CD14-positive monocyte (primary cell): ENCODE measurements at regions not wholly inside any gene's neighbourhood (a gene's known extent, or its start where the extent isn't known, plus 50 kb on each side); places are given as distances from the start of the nearest gene placed in this dataset.

Experiments
- DNase-seq, 3 donors: peaks; one replicate each; pipeline ENCODE4 v3.0.0-alpha.2; 2011 to 2022
- H2AFZ ChIP-seq: 2 replicates; pipeline ENCODE4 v1.6.0; 2012; ENCODE audit warnings: mild to moderate bottlenecking, low read depth, low read length, inconsistent platforms; ENCODE audit not compliant: insufficient read depth, poor library complexity, severe bottlenecking
- H3K27ac ChIP-seq, 2 donors: 1 replicate in 1 of 2; 2 replicates in 1 of 2; pipeline ENCODE4 v1.5.1; 2012 to 2013; ENCODE audit warnings: low read length in 2 of 2, control low read depth in 1 of 2, inconsistent platforms in 1 of 2, low read depth in 1 of 2, mild to moderate bottlenecking in 1 of 2
- H3K27me3 ChIP-seq, 2 donors: one replicate each; pipeline versions ENCODE4 v1.6.0 to v1.6.1; 2011 to 2013; ENCODE audit warnings: low read length in 2 of 2; ENCODE audit not compliant: control insufficient read depth in 2 of 2, insufficient read depth in 2 of 2
- H3K36me3 ChIP-seq, 2 donors: replicated peaks in 1 of 2; 1 replicate in 1 of 2; 2 replicates in 1 of 2; pipeline versions ENCODE4 v1.5.1 to v1.6.1; 2012 to 2013; ENCODE audit warnings: low read length in 2 of 2, control low read depth in 1 of 2, inconsistent platforms in 1 of 2, mild to moderate bottlenecking in 1 of 2; ENCODE audit not compliant: insufficient read depth in 2 of 2, control insufficient read depth in 1 of 2
- H3K4me1 ChIP-seq, 2 donors: 1 replicate in 1 of 2; 2 replicates in 1 of 2; pipeline versions ENCODE4 v1.5.1 to v1.6.1; 2012 to 2013; ENCODE audit warnings: low read length in 2 of 2, control low read depth in 1 of 2, inconsistent platforms in 1 of 2, mild to moderate bottlenecking in 1 of 2, moderate library complexity in 1 of 2; ENCODE audit not compliant: insufficient read depth in 2 of 2, control insufficient read depth in 1 of 2
- H3K4me2 ChIP-seq: replicated peaks from 2 replicates; pipeline ENCODE3; 2012; ENCODE audit warnings: low read length, moderate library complexity, mild to moderate bottlenecking; ENCODE audit not compliant: poor library complexity, severe bottlenecking; ENCODE audit errors: extremely low read depth
- H3K4me3 ChIP-seq, 3 experiments: fragments of 200-600 bp in 1 of 3; sonication (generic) in 1 of 3; replicated peaks in 1 of 3; 1 replicate in 2 of 3; 2 replicates in 1 of 3; pipeline ENCODE4 v1.5.1; 2011 to 2013; ENCODE audit warnings: low read length in 3 of 3, mild to moderate bottlenecking in 3 of 3, control low read depth in 2 of 3, low read depth in 2 of 3, inconsistent platforms in 1 of 3, moderate library complexity in 1 of 3
- H3K79me2 ChIP-seq: 2 replicates; pipeline ENCODE4 v1.6.0; 2012; ENCODE audit warnings: mild to moderate bottlenecking, control low read depth, inconsistent platforms, low read length, moderate library complexity; ENCODE audit not compliant: insufficient read depth
- H3K9ac ChIP-seq: 2 replicates; pipeline ENCODE4 v1.6.0; 2017; ENCODE audit warnings: low read length, mild to moderate bottlenecking; ENCODE audit not compliant: insufficient read depth, poor library complexity, severe bottlenecking
- H3K9me3 ChIP-seq, 2 donors: replicated peaks in 1 of 2; 1 replicate in 1 of 2; 2 replicates in 1 of 2; pipeline versions ENCODE4 v1.5.1 to v1.6.1; 2012 to 2013; ENCODE audit warnings: low read length in 2 of 2, control low read depth in 1 of 2; ENCODE audit not compliant: control insufficient read depth in 1 of 2, insufficient read depth in 1 of 2
- H4K20me1 ChIP-seq: 2 replicates; pipeline ENCODE4 v1.6.0; 2012; ENCODE audit warnings: mild to moderate bottlenecking, low read length, control low read depth, moderate library complexity; ENCODE audit not compliant: insufficient read depth
- H3K27ac Mint-ChIP-seq, 7 donors: one replicate each; pipeline ENCODE4 v1.8.0; 2020; ENCODE audit warnings: mild to moderate bottlenecking in 7 of 7, mixed read lengths in 7 of 7, moderate library complexity in 6 of 7, inconsistent platforms in 2 of 7
- H3K27me3 Mint-ChIP-seq, 3 donors: one replicate each; pipeline ENCODE4 v1.8.0; 2021 to 2022; ENCODE audit warnings: low read depth in 3 of 3, mild to moderate bottlenecking in 3 of 3, mixed read lengths in 3 of 3, moderate library complexity in 3 of 3, inconsistent platforms in 1 of 3
- H3K36me3 Mint-ChIP-seq, 2 donors: one replicate each; pipeline ENCODE4 v1.8.0; 2020; ENCODE audit warnings: mixed read lengths in 2 of 2, inconsistent platforms in 1 of 2, mild to moderate bottlenecking in 1 of 2
- H3K4me1 Mint-ChIP-seq: one replicate; pipeline ENCODE4 v1.8.0; 2020; ENCODE audit warnings: mild to moderate bottlenecking, mixed read lengths
- H3K4me3 Mint-ChIP-seq, 2 donors: one replicate each; pipeline ENCODE4 v1.8.0; 2020; ENCODE audit warnings: mild to moderate bottlenecking in 2 of 2, mixed read lengths in 2 of 2, moderate library complexity in 1 of 2
- H3K9me3 Mint-ChIP-seq, 7 donors: one replicate each; pipeline ENCODE4 v1.8.0; 2020 to 2022; ENCODE audit warnings: mixed read lengths in 7 of 7, mild to moderate bottlenecking in 6 of 7, moderate library complexity in 6 of 7, inconsistent platforms in 2 of 7
- WGBS: methylation state at CpG from one replicate; pipeline ENCODE4 v1.1.5; 2013; ENCODE audit warnings: missing lambda C conversion rate; ENCODE audit not compliant: insufficient coverage; 5-methylcytosine and 5-hydroxymethylcytosine counted together
- intact Hi-C, 2 donors: fragments of 100-400 bp; cut with micrococcal nuclease; formaldehyde crosslinking; loops; one replicate each; pipeline versions ENCODE4 v1.15.0 to v1.15.1; 2023
- TF ChIP-seq, protein P1 (sequence below): fragments of 200-600 bp; IDR thresholded peaks from one replicate; pipeline ENCODE4 v1.8.0; 2022; ENCODE audit warnings: antibody characterized with exemption, mild to moderate bottlenecking

- Mint-ChIP-seq H3K36me3 (no peaks in the 10 kb centered on the region), H3K4me1 (no peaks in the 10 kb centered on the region), H3K4me3 (no peak overlapping the region), H3K9me3 (peaks cover 0 to 3% (median 0%) of the 10 kb centered on the region in 7 donors), H3K27me3 (no peaks in the 10 kb centered on the region), H3K27ac (no peak overlapping the region)
- H3K4me3 ChIP-seq = no peak overlapping the region
- no peak overlapping the region for H2AFZ ChIP-seq
- H3K27me3 ChIP-seq = no peaks in the 10 kb centered on the region
- no peaks in the 10 kb centered on the region for H3K79me2 ChIP-seq
- H4K20me1 ChIP-seq = no peaks in the 10 kb centered on the region
- no peaks in the 10 kb centered on the region for H3K36me3 ChIP-seq
- no peak overlapping the region for H3K9ac ChIP-seq
- WGBS = no CpG with 5 or more reads among the region's 2 CpGs
- H3K4me2 ChIP-seq = no peak overlapping the region
- no peak overlapping the region for H3K27ac ChIP-seq
- TF ChIP-seq, protein P1, sequence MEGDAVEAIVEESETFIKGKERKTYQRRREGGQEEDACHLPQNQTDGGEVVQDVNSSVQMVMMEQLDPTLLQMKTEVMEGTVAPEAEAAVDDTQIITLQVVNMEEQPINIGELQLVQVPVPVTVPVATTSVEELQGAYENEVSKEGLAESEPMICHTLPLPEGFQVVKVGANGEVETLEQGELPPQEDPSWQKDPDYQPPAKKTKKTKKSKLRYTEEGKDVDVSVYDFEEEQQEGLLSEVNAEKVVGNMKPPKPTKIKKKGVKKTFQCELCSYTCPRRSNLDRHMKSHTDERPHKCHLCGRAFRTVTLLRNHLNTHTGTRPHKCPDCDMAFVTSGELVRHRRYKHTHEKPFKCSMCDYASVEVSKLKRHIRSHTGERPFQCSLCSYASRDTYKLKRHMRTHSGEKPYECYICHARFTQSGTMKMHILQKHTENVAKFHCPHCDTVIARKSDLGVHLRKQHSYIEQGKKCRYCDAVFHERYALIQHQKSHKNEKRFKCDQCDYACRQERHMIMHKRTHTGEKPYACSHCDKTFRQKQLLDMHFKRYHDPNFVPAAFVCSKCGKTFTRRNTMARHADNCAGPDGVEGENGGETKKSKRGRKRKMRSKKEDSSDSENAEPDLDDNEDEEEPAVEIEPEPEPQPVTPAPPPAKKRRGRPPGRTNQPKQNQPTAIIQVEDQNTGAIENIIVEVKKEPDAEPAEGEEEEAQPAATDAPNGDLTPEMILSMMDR = no peak
- DNase-seq = no peak
- no peaks in the 10 kb centered on the region for H3K4me1 ChIP-seq
- H3K9me3 ChIP-seq = no peaks in the 10 kb centered on the region
- intact Hi-C loops = no loop called here
Observed at GRCh38 chr2:116787848-116788247, 1026.6 kb upstream of the DDX18 start.

- Mint-ChIP-seq H3K4me1 (no peaks in the 10 kb centered on the region), H3K9me3 (peaks cover 0 to 24% (median 8%) of the 10 kb centered on the region in 7 donors), H3K4me3 (no peak overlapping the region), H3K27ac (no peak overlapping the region), H3K36me3 (no peaks in the 10 kb centered on the region), H3K27me3 (no peaks in the 10 kb centered on the region)
- no peak overlapping the region for H3K4me2 ChIP-seq
- no peaks in the 10 kb centered on the region for H4K20me1 ChIP-seq
- H3K4me3 ChIP-seq = no peak overlapping the region
- H3K9me3 ChIP-seq = peaks cover 12 to 24% of the 10 kb centered on the region in 2 donors
- no peak overlapping the region for H3K27ac ChIP-seq
- H3K27me3 ChIP-seq = no peaks in the 10 kb centered on the region
- no peaks in the 10 kb centered on the region for H3K36me3 ChIP-seq
- 38% methylated on average over 2 of the region's 3 CpGs for WGBS
- intact Hi-C loops = no loop called here
- TF ChIP-seq, protein P1 = no peak
- DNase-seq = no peak
- no peaks in the 10 kb centered on the region for H3K79me2 ChIP-seq
- H2AFZ ChIP-seq = no peak overlapping the region
- H3K4me1 ChIP-seq = no peaks in the 10 kb centered on the region
- no peak overlapping the region for H3K9ac ChIP-seq
Observed at GRCh38 chr2:116802671-116803070, 1011.8 kb upstream of the DDX18 start.
